ENCODE measurements at regions not wholly inside any gene's neighbourhood (a gene's known extent, or its start where the extent isn't known, plus 50 kb on each side); places are given as distances from the start of the nearest gene placed in this dataset.

DNA sequence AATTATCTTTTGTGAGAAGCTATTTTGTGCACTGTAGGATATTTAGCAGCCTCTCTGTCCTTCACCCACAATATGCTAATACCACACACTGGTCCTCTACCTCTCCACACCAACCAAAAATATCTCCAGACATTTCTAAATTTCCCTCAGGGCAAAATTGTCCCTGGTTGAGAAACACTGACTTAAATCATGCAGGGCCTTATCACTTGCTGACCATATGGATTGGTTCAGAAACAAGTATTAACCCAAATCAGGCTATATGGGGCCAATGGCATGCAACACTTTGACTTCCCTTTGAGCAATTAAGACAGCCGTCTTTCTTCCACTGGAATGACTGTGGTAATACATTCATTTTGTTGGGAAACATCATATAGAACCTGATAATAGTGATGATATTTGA lies 251.1 kb downstream of the CNTN3 start:
- no peaks in the 10 kb centered on the region for H3K27me3 ChIP-seq (ENCODE audit: insufficient read depth, low read length)
- no peak overlapping the region for H2BK120ac ChIP-seq (ENCODE audit: low read depth, low read length, poor library complexity, severe bottlenecking)
- H3K79me2 ChIP-seq (ENCODE audit: insufficient read depth, low read length): no peaks in the 10 kb centered on the region
- Mint-ChIP-seq H3K4me1 (no peaks in the 10 kb centered on the region), H3K9me3 (no peaks in the 10 kb centered on the region), H3K4me3 (no peak overlapping the region), H3K27me3 (ENCODE audit: low read depth) (no peaks in the 10 kb centered on the region), H3K27ac (no peak overlapping the region; a peak in 1 of 7 replicates), H3K36me3 (ENCODE audit: insufficient read depth in 1 of 3, low read depth in 3 of 3) (no peaks in the 10 kb centered on the region)
- no peak overlapping the region for H2AK5ac ChIP-seq (ENCODE audit: insufficient read length, low read length)
- H3K9ac ChIP-seq (ENCODE audit: extremely low read depth, insufficient read length, low read length): no peak overlapping the region
- H3K18ac ChIP-seq (ENCODE audit: insufficient read length, low read depth, low read length): no peak overlapping the region
- no peak overlapping the region for H2AFZ ChIP-seq (ENCODE audit: low read length)
- WGBS (ENCODE audit: extremely low coverage, insufficient read length, low lambda C conversion rate): no CpG with 5 or more reads among the region's 1 CpG
- H3K4ac ChIP-seq (ENCODE audit: low read depth, low read length): no peak overlapping the region
- H2BK12ac ChIP-seq (ENCODE audit: insufficient read length, low read depth, low read length): no peak overlapping the region
- no peak overlapping the region for H4K91ac ChIP-seq (ENCODE audit: insufficient read length, low read depth, low read length)
- no peak overlapping the region for H3K14ac ChIP-seq (ENCODE audit: insufficient read depth, low read length)
- no peaks in the 10 kb centered on the region for H3K9me3 ChIP-seq (ENCODE audit: control insufficient read depth, low read depth, low read length)
- H3K27ac ChIP-seq (ENCODE audit: insufficient read length, low read depth, low read length): no peak overlapping the region
- TF ChIP-seq, protein P1, sequence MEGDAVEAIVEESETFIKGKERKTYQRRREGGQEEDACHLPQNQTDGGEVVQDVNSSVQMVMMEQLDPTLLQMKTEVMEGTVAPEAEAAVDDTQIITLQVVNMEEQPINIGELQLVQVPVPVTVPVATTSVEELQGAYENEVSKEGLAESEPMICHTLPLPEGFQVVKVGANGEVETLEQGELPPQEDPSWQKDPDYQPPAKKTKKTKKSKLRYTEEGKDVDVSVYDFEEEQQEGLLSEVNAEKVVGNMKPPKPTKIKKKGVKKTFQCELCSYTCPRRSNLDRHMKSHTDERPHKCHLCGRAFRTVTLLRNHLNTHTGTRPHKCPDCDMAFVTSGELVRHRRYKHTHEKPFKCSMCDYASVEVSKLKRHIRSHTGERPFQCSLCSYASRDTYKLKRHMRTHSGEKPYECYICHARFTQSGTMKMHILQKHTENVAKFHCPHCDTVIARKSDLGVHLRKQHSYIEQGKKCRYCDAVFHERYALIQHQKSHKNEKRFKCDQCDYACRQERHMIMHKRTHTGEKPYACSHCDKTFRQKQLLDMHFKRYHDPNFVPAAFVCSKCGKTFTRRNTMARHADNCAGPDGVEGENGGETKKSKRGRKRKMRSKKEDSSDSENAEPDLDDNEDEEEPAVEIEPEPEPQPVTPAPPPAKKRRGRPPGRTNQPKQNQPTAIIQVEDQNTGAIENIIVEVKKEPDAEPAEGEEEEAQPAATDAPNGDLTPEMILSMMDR (conservative IDR thresholded peaks at IDR 0.05): no peak
- H3K56ac ChIP-seq (ENCODE audit: insufficient read length, low read depth, low read length): no peak overlapping the region
- H3K4me2 ChIP-seq (ENCODE audit: insufficient read depth, insufficient read length, low read length): no peak overlapping the region
- no peak overlapping the region for H4K8ac ChIP-seq (replicated peaks; ENCODE audit: insufficient read length, low read depth, low read length)
- DNase-seq: no peak
- no peaks in the 10 kb centered on the region for H3K23me2 ChIP-seq (ENCODE audit: insufficient read length, low read depth, low read length, poor library complexity, severe bottlenecking)
- no peak overlapping the region for H2BK20ac ChIP-seq (ENCODE audit: low read depth, low read length, poor library complexity, severe bottlenecking)
- H3K4me1 ChIP-seq (ENCODE audit: insufficient read depth, low read length): no peaks in the 10 kb centered on the region
- no peak overlapping the region for H3T11ph ChIP-seq (ENCODE audit: low read length)
- no peaks in the 10 kb centered on the region for H4K20me1 ChIP-seq (ENCODE audit: control insufficient read depth, insufficient read depth, insufficient read length)
- no peak overlapping the region for H3K23ac ChIP-seq (ENCODE audit: insufficient read length, low read depth, low read length)
- no peak overlapping the region for H2BK15ac ChIP-seq (ENCODE audit: low read depth, low read length)
- no peaks in the 10 kb centered on the region for H3K79me1 ChIP-seq (ENCODE audit: insufficient read depth, low read depth, low read length, poor library complexity, severe bottlenecking)
- H4K5ac ChIP-seq (ENCODE audit: insufficient read length, low read depth, low read length): no peak overlapping the region
- no peak overlapping the region for H2BK5ac ChIP-seq (ENCODE audit: insufficient read length, low read length)

All from H9 (cell line).